K562 (cell line): ENCODE measurements at regions not wholly inside any gene's neighbourhood (a gene's known extent, or its start where the extent isn't known, plus 50 kb on each side); places are given as distances from the start of the nearest gene placed in this dataset.

Experiments
- CTBP1 ChIP-seq: fragments of 450-650 bp; IDR thresholded peaks from 2 replicates; pipeline ENCODE4 v1.6.1; 2016; ENCODE audit warnings: borderline replicate concordance
- ERF ChIP-seq: fragments of 450-650 bp; formaldehyde crosslinking; IDR thresholded peaks from 2 replicates; pipeline ENCODE4 v1.4.0; 2020; ENCODE audit warnings: mild to moderate bottlenecking, mixed read lengths
- HDAC2 ChIP-seq: fragments of 450-650 bp; IDR thresholded peaks from 2 replicates; pipeline ENCODE4 v1.6.1; 2016; ENCODE audit warnings: mild to moderate bottlenecking
- MYBL2 ChIP-seq, 2 experiments: fragments of 450-650 bp in 1 of 2; sonication (generic) in 1 of 2; formaldehyde crosslinking in 1 of 2; IDR thresholded peaks; 2 replicates each; pipeline versions ENCODE4 v1.6.1 to v1.8.1; 2017 to 2022; ENCODE audit warnings: borderline replicate concordance in 1 of 2, inconsistent platforms in 1 of 2, low read depth in 1 of 2, mild to moderate bottlenecking in 1 of 2, missing genetic modification reagents in 1 of 2, moderate library complexity in 1 of 2
- ZNF124 ChIP-seq: sonication (generic); formaldehyde crosslinking; IDR thresholded peaks from 2 replicates; pipeline ENCODE4 v1.8.1; 2022; ENCODE audit warnings: missing genetic modification reagents
- TF ChIP-seq, protein P1 (sequence below): sonication (generic); formaldehyde crosslinking; IDR thresholded peaks from 2 replicates; pipeline ENCODE4 v1.8.0; 2023; ENCODE audit warnings: missing genetic modification reagents, mild to moderate bottlenecking, borderline replicate concordance
- TF ChIP-seq, protein P2 (sequence below): fragments of 250-450 bp; sonication (Bioruptor Pico); IDR thresholded peaks from 2 replicates; pipeline ENCODE4 v1.8.0; 2022; ENCODE audit warnings: moderate library complexity, mild to moderate bottlenecking, inconsistent platforms
- TF ChIP-seq, protein P3 (sequence below): fragments of 450-650 bp; IDR thresholded peaks from 2 replicates; pipeline ENCODE4 v1.6.1; 2016; ENCODE audit warnings: mild to moderate bottlenecking
- TF ChIP-seq, protein P4 (sequence below): fragments of 450-650 bp; formaldehyde crosslinking; conservative IDR thresholded peaks from 2 replicates; pipeline ENCODE4 v1.4.0; 2022; ENCODE audit warnings: mild to moderate bottlenecking, missing genetic modification characterization
- TF ChIP-seq, protein P5 (sequence below), 2 experiments: fragments of 450-650 bp in 1 of 2; sonication (generic) in 1 of 2; formaldehyde crosslinking in 1 of 2; IDR thresholded peaks in 1 of 2; conservative IDR thresholded peaks in 1 of 2; 2 replicates each; pipeline versions ENCODE4 v1.6.1 to v1.8.1; 2016 to 2023; ENCODE audit warnings: mild to moderate bottlenecking in 2 of 2, moderate library complexity in 2 of 2, inconsistent platforms in 1 of 2, missing genetic modification reagents in 1 of 2
- TF ChIP-seq, protein P6 (sequence below): sonication (generic); formaldehyde crosslinking; IDR thresholded peaks from 2 replicates; pipeline ENCODE4 v1.8.0; 2022; ENCODE audit warnings: mild to moderate bottlenecking, missing genetic modification reagents

DNA sequence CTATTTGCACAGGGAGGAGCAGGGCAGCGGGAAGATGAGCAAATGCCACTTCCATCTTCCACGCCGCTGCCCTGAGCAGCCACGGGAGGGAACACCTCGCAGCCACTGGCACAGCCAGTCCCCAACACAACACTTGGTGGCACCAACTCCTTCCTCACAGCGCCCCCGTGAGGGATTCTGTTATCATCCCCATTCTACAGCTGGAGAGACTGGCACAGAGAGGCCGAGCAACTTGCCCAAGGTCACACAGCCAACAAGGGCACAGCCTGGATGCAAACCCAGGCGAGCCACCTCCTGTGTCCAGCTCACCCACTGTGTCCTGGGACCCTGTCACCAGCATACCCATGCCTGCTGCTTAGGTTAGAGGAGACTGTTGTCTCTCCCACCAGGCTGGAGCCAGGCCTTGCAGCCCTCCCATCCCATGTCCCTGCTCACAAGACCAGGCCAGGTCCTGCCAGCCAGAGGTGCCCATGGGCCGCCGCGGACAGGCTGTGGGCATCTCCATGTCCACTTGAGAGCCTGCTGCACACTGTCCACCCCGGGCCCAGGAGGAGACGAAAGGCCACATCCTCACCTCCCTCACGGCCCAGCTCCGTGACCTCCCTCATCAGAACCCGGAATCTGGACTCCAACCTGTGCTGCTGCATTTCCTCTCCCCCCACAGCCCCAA is 57.0 kb downstream of the NCOR2 start (continued):
- TF ChIP-seq ZNF124 (CRISPR knock-in tag): no peak
- TF ChIP-seq, protein P1, sequence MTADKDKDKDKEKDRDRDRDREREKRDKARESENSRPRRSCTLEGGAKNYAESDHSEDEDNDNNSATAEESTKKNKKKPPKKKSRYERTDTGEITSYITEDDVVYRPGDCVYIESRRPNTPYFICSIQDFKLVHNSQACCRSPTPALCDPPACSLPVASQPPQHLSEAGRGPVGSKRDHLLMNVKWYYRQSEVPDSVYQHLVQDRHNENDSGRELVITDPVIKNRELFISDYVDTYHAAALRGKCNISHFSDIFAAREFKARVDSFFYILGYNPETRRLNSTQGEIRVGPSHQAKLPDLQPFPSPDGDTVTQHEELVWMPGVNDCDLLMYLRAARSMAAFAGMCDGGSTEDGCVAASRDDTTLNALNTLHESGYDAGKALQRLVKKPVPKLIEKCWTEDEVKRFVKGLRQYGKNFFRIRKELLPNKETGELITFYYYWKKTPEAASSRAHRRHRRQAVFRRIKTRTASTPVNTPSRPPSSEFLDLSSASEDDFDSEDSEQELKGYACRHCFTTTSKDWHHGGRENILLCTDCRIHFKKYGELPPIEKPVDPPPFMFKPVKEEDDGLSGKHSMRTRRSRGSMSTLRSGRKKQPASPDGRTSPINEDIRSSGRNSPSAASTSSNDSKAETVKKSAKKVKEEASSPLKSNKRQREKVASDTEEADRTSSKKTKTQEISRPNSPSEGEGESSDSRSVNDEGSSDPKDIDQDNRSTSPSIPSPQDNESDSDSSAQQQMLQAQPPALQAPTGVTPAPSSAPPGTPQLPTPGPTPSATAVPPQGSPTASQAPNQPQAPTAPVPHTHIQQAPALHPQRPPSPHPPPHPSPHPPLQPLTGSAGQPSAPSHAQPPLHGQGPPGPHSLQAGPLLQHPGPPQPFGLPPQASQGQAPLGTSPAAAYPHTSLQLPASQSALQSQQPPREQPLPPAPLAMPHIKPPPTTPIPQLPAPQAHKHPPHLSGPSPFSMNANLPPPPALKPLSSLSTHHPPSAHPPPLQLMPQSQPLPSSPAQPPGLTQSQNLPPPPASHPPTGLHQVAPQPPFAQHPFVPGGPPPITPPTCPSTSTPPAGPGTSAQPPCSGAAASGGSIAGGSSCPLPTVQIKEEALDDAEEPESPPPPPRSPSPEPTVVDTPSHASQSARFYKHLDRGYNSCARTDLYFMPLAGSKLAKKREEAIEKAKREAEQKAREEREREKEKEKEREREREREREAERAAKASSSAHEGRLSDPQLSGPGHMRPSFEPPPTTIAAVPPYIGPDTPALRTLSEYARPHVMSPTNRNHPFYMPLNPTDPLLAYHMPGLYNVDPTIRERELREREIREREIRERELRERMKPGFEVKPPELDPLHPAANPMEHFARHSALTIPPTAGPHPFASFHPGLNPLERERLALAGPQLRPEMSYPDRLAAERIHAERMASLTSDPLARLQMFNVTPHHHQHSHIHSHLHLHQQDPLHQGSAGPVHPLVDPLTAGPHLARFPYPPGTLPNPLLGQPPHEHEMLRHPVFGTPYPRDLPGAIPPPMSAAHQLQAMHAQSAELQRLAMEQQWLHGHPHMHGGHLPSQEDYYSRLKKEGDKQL: no peak
- no peak for TF ChIP-seq MYBL2 (IDR thresholded peaks at IDR 0.05; ENCODE audit: low read depth)
- TF ChIP-seq MYBL2 (CRISPR knock-in tag; IDR thresholded peaks at IDR 0.05; ENCODE audit: borderline replicate concordance): no peak
- TF ChIP-seq CTBP1: no peak
- TF ChIP-seq, protein P2, sequence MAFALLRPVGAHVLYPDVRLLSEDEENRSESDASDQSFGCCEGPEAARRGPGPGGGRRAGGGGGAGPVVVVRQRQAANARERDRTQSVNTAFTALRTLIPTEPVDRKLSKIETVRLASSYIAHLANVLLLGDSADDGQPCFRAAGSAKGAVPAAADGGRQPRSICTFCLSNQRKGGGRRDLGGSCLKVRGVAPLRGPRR (CRISPR knock-in tag): no peak
- TF ChIP-seq HDAC2: peak; percentile 92
- TF ChIP-seq ERF (CRISPR knock-in tag): no peak
- TF ChIP-seq, protein P3, sequence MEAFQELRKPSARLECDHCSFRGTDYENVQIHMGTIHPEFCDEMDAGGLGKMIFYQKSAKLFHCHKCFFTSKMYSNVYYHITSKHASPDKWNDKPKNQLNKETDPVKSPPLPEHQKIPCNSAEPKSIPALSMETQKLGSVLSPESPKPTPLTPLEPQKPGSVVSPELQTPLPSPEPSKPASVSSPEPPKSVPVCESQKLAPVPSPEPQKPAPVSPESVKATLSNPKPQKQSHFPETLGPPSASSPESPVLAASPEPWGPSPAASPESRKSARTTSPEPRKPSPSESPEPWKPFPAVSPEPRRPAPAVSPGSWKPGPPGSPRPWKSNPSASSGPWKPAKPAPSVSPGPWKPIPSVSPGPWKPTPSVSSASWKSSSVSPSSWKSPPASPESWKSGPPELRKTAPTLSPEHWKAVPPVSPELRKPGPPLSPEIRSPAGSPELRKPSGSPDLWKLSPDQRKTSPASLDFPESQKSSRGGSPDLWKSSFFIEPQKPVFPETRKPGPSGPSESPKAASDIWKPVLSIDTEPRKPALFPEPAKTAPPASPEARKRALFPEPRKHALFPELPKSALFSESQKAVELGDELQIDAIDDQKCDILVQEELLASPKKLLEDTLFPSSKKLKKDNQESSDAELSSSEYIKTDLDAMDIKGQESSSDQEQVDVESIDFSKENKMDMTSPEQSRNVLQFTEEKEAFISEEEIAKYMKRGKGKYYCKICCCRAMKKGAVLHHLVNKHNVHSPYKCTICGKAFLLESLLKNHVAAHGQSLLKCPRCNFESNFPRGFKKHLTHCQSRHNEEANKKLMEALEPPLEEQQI: no peak
- TF ChIP-seq, protein P4, sequence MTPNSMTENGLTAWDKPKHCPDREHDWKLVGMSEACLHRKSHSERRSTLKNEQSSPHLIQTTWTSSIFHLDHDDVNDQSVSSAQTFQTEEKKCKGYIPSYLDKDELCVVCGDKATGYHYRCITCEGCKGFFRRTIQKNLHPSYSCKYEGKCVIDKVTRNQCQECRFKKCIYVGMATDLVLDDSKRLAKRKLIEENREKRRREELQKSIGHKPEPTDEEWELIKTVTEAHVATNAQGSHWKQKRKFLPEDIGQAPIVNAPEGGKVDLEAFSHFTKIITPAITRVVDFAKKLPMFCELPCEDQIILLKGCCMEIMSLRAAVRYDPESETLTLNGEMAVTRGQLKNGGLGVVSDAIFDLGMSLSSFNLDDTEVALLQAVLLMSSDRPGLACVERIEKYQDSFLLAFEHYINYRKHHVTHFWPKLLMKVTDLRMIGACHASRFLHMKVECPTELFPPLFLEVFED: no peak
- TF ChIP-seq, protein P5, sequence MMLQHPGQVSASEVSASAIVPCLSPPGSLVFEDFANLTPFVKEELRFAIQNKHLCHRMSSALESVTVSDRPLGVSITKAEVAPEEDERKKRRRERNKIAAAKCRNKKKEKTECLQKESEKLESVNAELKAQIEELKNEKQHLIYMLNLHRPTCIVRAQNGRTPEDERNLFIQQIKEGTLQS (IDR thresholded peaks at IDR 0.05): no peak
- TF ChIP-seq, protein P5 (CRISPR knock-in tag; conservative IDR thresholded peaks at IDR 0.05): no peak
- TF ChIP-seq, protein P6, sequence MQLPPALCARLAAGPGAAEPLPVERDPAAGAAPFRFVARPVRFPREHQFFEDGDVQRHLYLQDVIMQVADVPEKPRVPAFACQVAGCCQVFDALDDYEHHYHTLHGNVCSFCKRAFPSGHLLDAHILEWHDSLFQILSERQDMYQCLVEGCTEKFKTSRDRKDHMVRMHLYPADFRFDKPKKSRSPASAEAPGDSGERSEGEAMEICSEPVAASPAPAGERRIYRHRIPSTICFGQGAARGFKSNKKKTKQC (CRISPR knock-in tag): no peak
- TF ChIP-seq, all 486 proteins: peak for 21
